Lower leg skin (tissue), 3 donors: ENCODE measurements at regions not wholly inside any gene's neighbourhood (a gene's known extent, or its start where the extent isn't known, plus 50 kb on each side); places are given as distances from the start of the nearest gene placed in this dataset.

Experiments
- CTCF ChIP-seq, 3 donors: fragments of 450-650 bp; IDR thresholded peaks; one replicate each; pipeline ENCODE4 v1.5.1; 2016; ENCODE audit warnings: antibody characterized with exemption in 3 of 3, mild to moderate bottlenecking in 3 of 3, moderate library complexity in 2 of 3
- POLR2A ChIP-seq, 2 donors: fragments of 450-650 bp; IDR thresholded peaks; one replicate each; pipeline ENCODE4 v1.6.1; 2016 to 2017; ENCODE audit warnings: antibody characterized with exemption in 2 of 2, mild to moderate bottlenecking in 1 of 2, moderate library complexity in 1 of 2

- no peak for TF ChIP-seq CTCF (IDR thresholded peaks at IDR 0.05)
- TF ChIP-seq POLR2A (IDR thresholded peaks at IDR 0.05) = no peak
These were observed 53.1 kb upstream of the CPXM2 start for GRCh38 chr10:123944661-123945060.
